H1 (cell line): ENCODE measurements at regions not wholly inside any gene's neighbourhood (a gene's known extent, or its start where the extent isn't known, plus 50 kb on each side); places are given as distances from the start of the nearest gene placed in this dataset.

Source experiments
- CTCF ChIA-PET: fragments of 300-600 bp; sonication (Branson Sonifier 250); formaldehyde crosslinking; loops from one replicate; lab custom pipeline; 2021; ENCODE audit not compliant: partially characterized antibody; lab: Charles Lee
- POLR2A ChIA-PET: fragments of 300-600 bp; sonication (Branson Sonifier 250); formaldehyde crosslinking; loops from one replicate; lab custom pipeline; 2021; ENCODE audit warnings: inconsistent platforms; ENCODE audit not compliant: partially characterized antibody; lab: Charles Lee
- DNase-seq, 2 experiments: peaks; one replicate each; pipeline versions ENCODE4 v3.0.0 to v3.0.0-alpha.2; 2010 to 2022; ENCODE audit warnings: low spot score in 2 of 2, low read depth in 1 of 2, mixed read lengths in 1 of 2
- FAIRE-seq: peaks from 2 replicates; lab custom pipeline; 2011; peaks lifted over from hg19 to GRCh38; lab: Jason Lieb, UNC
- H2AFZ ChIP-seq: 2 replicates; pipeline ENCODE4 v1.8.1; 2012; ENCODE audit warnings: low read length, inconsistent platforms
- H2AK5ac ChIP-seq: 2 replicates; pipeline ENCODE4 v1.6.1; 2013; ENCODE audit warnings: low read depth, low read length
- H2BK120ac ChIP-seq: replicated peaks from 2 replicates; pipeline ENCODE3; 2013; ENCODE audit warnings: low read depth, low read length, inconsistent platforms
- H2BK12ac ChIP-seq: 2 replicates; pipeline ENCODE4 v1.6.1; 2013; ENCODE audit warnings: low read depth, low read length
- H2BK15ac ChIP-seq: 2 replicates; pipeline ENCODE4 v1.6.1; 2013; ENCODE audit warnings: low read length
- H2BK20ac ChIP-seq: 2 replicates; pipeline ENCODE4 v1.6.1; 2013; ENCODE audit warnings: low read length
- H2BK5ac ChIP-seq: 2 replicates; pipeline ENCODE4 v1.6.1; 2013; ENCODE audit warnings: low read depth, low read length
- H3K14ac ChIP-seq: 2 replicates; pipeline ENCODE4 v1.6.1; 2013; ENCODE audit warnings: inconsistent platforms; ENCODE audit not compliant: insufficient read length
- H3K18ac ChIP-seq: 2 replicates; pipeline ENCODE4 v1.6.1; 2013; ENCODE audit warnings: low read length; ENCODE audit errors: extremely low read depth
- H3K23ac ChIP-seq: 2 replicates; pipeline ENCODE4 v1.6.1; 2013; ENCODE audit warnings: inconsistent platforms; ENCODE audit not compliant: insufficient read length
- H3K23me2 ChIP-seq: 2 replicates; pipeline ENCODE4 v1.6.1; 2013; ENCODE audit warnings: low read depth, low read length
- H3K27ac ChIP-seq: 2 replicates; pipeline ENCODE4 v1.6.1; 2011; ENCODE audit warnings: low read depth, low read length, inconsistent platforms
- H3K27me3 ChIP-seq, 4 experiments: replicated peaks in 1 of 4; 1 replicate in 1 of 4; 2 replicates in 3 of 4; pipeline versions ENCODE4 v1.6.1 to v1.8.1; 2011 to 2013; ENCODE audit warnings: low read length in 3 of 4, mild to moderate bottlenecking in 3 of 4, inconsistent platforms in 2 of 4, mixed read lengths in 2 of 4, moderate library complexity in 1 of 4; ENCODE audit not compliant: control insufficient read depth in 3 of 4, insufficient read depth in 3 of 4; ENCODE audit errors: extremely low read depth in 1 of 4
- H3K36me3 ChIP-seq, 4 experiments: 2 replicates each; pipeline versions ENCODE4 v1.6.1 to v1.8.1; 2011 to 2013; ENCODE audit warnings: mild to moderate bottlenecking in 4 of 4, low read length in 3 of 4, moderate library complexity in 2 of 4, control low read depth in 1 of 4, inconsistent platforms in 1 of 4; ENCODE audit not compliant: insufficient read depth in 4 of 4, control insufficient read depth in 2 of 4
- H3K4ac ChIP-seq: replicated peaks from 2 replicates; pipeline ENCODE3; 2013; ENCODE audit warnings: low read length, low read depth, mixed read lengths, inconsistent platforms; ENCODE audit not compliant: insufficient read length
- H3K4me1 ChIP-seq, 4 experiments: replicated peaks in 1 of 4; 1 replicate in 1 of 4; 2 replicates in 3 of 4; pipeline versions ENCODE4 v1.6.1 to v1.8.1; 2011 to 2013; ENCODE audit warnings: low read length in 3 of 4, inconsistent platforms in 2 of 4, mixed read lengths in 1 of 4; ENCODE audit not compliant: insufficient read depth in 4 of 4, control insufficient read depth in 3 of 4
- H3K4me2 ChIP-seq, 2 experiments: 2 replicates each; pipeline versions ENCODE4 v1.6.1 to v1.8.1; 2011 to 2013; ENCODE audit warnings: low read depth in 2 of 2, low read length in 2 of 2, control low read depth in 1 of 2, inconsistent platforms in 1 of 2, mild to moderate bottlenecking in 1 of 2; ENCODE audit not compliant: insufficient read depth in 1 of 2
- H3K4me3 ChIP-seq, 4 experiments: fragments of 200-600, 300-600 bp in 1 of 4; sonication (generic), shearing (Covaris generic), sonication (Bioruptor Twin) in 1 of 4; 2 replicates each; pipeline versions ENCODE4 v1.5.1 to v1.8.1; 2011 to 2016; ENCODE audit warnings: low read length in 4 of 4, low read depth in 3 of 4, control low read depth in 2 of 4, inconsistent platforms in 2 of 4, mild to moderate bottlenecking in 2 of 4, mixed read lengths in 1 of 4, moderate library complexity in 1 of 4; ENCODE audit not compliant: insufficient read depth in 2 of 4; ENCODE audit errors: extremely low read depth in 1 of 4
- H3K56ac ChIP-seq: replicated peaks from 2 replicates; pipeline ENCODE3; 2013; ENCODE audit warnings: low read depth, mild to moderate bottlenecking, mixed read lengths, low read length, inconsistent platforms; ENCODE audit not compliant: insufficient read length
- H3K79me1 ChIP-seq: 2 replicates; pipeline ENCODE4 v1.6.1; 2013; ENCODE audit warnings: low read depth, low read length, control low read depth
- H3K79me2 ChIP-seq, 2 experiments: 2 replicates each; pipeline versions ENCODE4 v1.6.1 to v1.8.1; 2012 to 2013; ENCODE audit warnings: low read length in 2 of 2, mild to moderate bottlenecking in 2 of 2, inconsistent platforms in 1 of 2; ENCODE audit not compliant: insufficient read depth in 2 of 2, control insufficient read depth in 1 of 2
- H3K9ac ChIP-seq, 4 experiments: replicated peaks in 1 of 4; 1 replicate in 1 of 4; 2 replicates in 3 of 4; pipeline versions ENCODE4 v1.6.1 to v1.8.1; 2011 to 2013; ENCODE audit warnings: low read depth in 3 of 4, low read length in 3 of 4, control low read depth in 2 of 4, mild to moderate bottlenecking in 2 of 4, moderate library complexity in 2 of 4, inconsistent platforms in 1 of 4; ENCODE audit errors: extremely low read depth in 1 of 4
- H3K9me3 ChIP-seq, 2 experiments: 2 replicates each; pipeline versions ENCODE4 v1.6.1 to v1.8.1; 2012 to 2013; ENCODE audit warnings: mild to moderate bottlenecking in 2 of 2, moderate library complexity in 2 of 2, control low read depth in 1 of 2, inconsistent platforms in 1 of 2, low read depth in 1 of 2, low read length in 1 of 2, mixed read lengths in 1 of 2; ENCODE audit not compliant: insufficient read depth in 2 of 2
- H4K20me1 ChIP-seq, 2 experiments: replicated peaks in 1 of 2; 2 replicates each; pipeline versions ENCODE3 to v1.8.1; 2011 to 2013; ENCODE audit warnings: inconsistent platforms in 2 of 2, low read length in 2 of 2, mild to moderate bottlenecking in 1 of 2; ENCODE audit not compliant: insufficient read depth in 2 of 2, control insufficient read depth in 1 of 2
- H4K5ac ChIP-seq: 2 replicates; pipeline ENCODE4 v1.6.1; 2013; ENCODE audit warnings: low read length, low read depth, mixed read lengths, inconsistent platforms; ENCODE audit not compliant: insufficient read length
- H4K8ac ChIP-seq: 2 replicates; pipeline ENCODE4 v1.8.0; 2013; ENCODE audit warnings: mild to moderate bottlenecking, moderate library complexity, low read length, inconsistent platforms; ENCODE audit not compliant: insufficient read depth; ENCODE audit errors: extremely low read depth
- H4K91ac ChIP-seq: replicated peaks from 2 replicates; pipeline ENCODE3; 2013; ENCODE audit warnings: low read length, mixed read lengths, inconsistent platforms; ENCODE audit not compliant: insufficient read length
- BACH1 ChIP-seq: IDR thresholded peaks from 2 replicates; pipeline ENCODE4 v1.6.1; 2012; ENCODE audit warnings: low read length, improper control_type of control experiment
- CBX8 ChIP-seq: fragments of 300-800, 300-1000 bp; sonication (generic); IDR thresholded peaks from 2 replicates; pipeline ENCODE4 v1.7.1; 2016; ENCODE audit warnings: low read depth, low read length, borderline replicate concordance
- CREB1 ChIP-seq: IDR thresholded peaks from 2 replicates; pipeline ENCODE4 v1.6.1; 2012; ENCODE audit warnings: inconsistent platforms
- NANOG ChIP-seq: IDR thresholded peaks from 2 replicates; pipeline ENCODE4 v1.6.1; 2011; ENCODE audit warnings: low read length, low read depth, mild to moderate bottlenecking, inconsistent platforms; ENCODE audit not compliant: insufficient read depth, poor library complexity, severe bottlenecking
- TBP ChIP-seq: IDR thresholded peaks from 2 replicates; pipeline ENCODE4 v1.6.1; 2011; ENCODE audit warnings: low read depth, low read length, improper control_type of control experiment
- WGBS, 2 experiments: shearing (Covaris generic) in 1 of 2; methylation state at CpG; one replicate each; pipeline versions ENCODE4 v1.1.6 to v1.1.7; 2013 to 2015; ENCODE audit warnings: low lambda C conversion rate in 2 of 2, mixed read lengths in 2 of 2, inconsistent platforms in 1 of 2, low coverage in 1 of 2, missing lambda C conversion rate in 1 of 2; ENCODE audit not compliant: insufficient replicate concordance in 2 of 2, insufficient coverage in 1 of 2, insufficient read length in 1 of 2; ENCODE audit errors: extremely low coverage in 1 of 2, missing lambda C conversion rate in 1 of 2; 5-methylcytosine and 5-hydroxymethylcytosine counted together

GRCh38 chr17:12599186-12599920, 66.3 kb upstream of the MYOCD start:
- Histone ChIP-seq H2AK5ac (no peak overlapping the region), H3K36me3 (no peaks in the 10 kb centered on the region), H2BK120ac (no peak overlapping the region), H3K23me2 (no peaks in the 10 kb centered on the region), H3K23ac (no peak overlapping the region), H3K4me1 (no peaks in the 10 kb centered on the region), H4K20me1 (no peaks in the 10 kb centered on the region), H2BK5ac (no peak overlapping the region), H3K4me2 (no peak overlapping the region), H3K56ac (no peak overlapping the region), H3K9me3 (no peaks in the 10 kb centered on the region), H2BK20ac (no peak overlapping the region), H4K5ac (no peak overlapping the region), H3K4me3 (no peak overlapping the region), H3K4ac (no peak overlapping the region), H3K18ac (no peak overlapping the region), H4K91ac (no peak overlapping the region), H3K9ac (no peak overlapping the region), H4K8ac (no peak overlapping the region), H3K14ac (no peak overlapping the region), H3K79me2 (no peaks in the 10 kb centered on the region), H3K27me3 (no peaks in the 10 kb centered on the region), H2AFZ (no peak overlapping the region), H3K79me1 (no peaks in the 10 kb centered on the region), H2BK15ac (no peak overlapping the region), H2BK12ac (no peak overlapping the region), H3K27ac (no peak overlapping the region)
- TF ChIP-seq NANOG (no peak), TBP (no peak), CREB1 (no peak), CBX8 (no peak), BACH1 (no peak)
- FAIRE-seq, result no peak
- 91% methylated on average over 3 of the region's 3 CpGs; no CpG with 5 or more reads in 1 of the 2 experiments for WGBS, 2 experiments
- ChIA-PET POLR2A (no interaction called here), CTCF (interaction anchor here (0.7 to 1.2 kb wide), 2 partner anchors 9 to 53 kb away, joined by 3 read pairs; no protein-coding TSS in a partner anchor)
- no peak for DNase-seq
